BLaER1 (cell line): ENCODE measurements at regions not wholly inside any gene's neighbourhood (a gene's known extent, or its start where the extent isn't known, plus 50 kb on each side); places are given as distances from the start of the nearest gene placed in this dataset.
"Not testable (repeated sequence)": the region's sequence is repeated elsewhere in the genome, so short reads cannot be mapped to it uniquely, and the experiment has no call there.

ENCODE experiments used
- H3K27ac ChIP-seq: shearing (Covaris generic); formaldehyde crosslinking; 2 replicates; pipeline ENCODE4 v1.8.1; 2022
- H3K27me3 ChIP-seq: shearing (Covaris generic); formaldehyde crosslinking; 2 replicates; pipeline ENCODE4 v1.8.1; 2022
- H3K36me3 ChIP-seq: shearing (Covaris generic); formaldehyde crosslinking; 2 replicates; pipeline ENCODE4 v1.8.1; 2022
- H3K4me1 ChIP-seq: shearing (Covaris generic); formaldehyde crosslinking; 2 replicates; pipeline ENCODE4 v1.8.1; 2022
- H3K4me2 ChIP-seq: shearing (Covaris generic); formaldehyde crosslinking; 2 replicates; pipeline ENCODE4 v1.8.1; 2022
- H3K4me3 ChIP-seq: shearing (Covaris generic); formaldehyde crosslinking; 2 replicates; pipeline ENCODE4 v1.8.1; 2022
- H3K9ac ChIP-seq: shearing (Covaris generic); formaldehyde crosslinking; 2 replicates; pipeline ENCODE4 v1.8.1; 2022
- H3K9me3 ChIP-seq: shearing (Covaris generic); formaldehyde crosslinking; 2 replicates; pipeline ENCODE4 v1.8.1; 2022
- H4K20me1 ChIP-seq: shearing (Covaris generic); formaldehyde crosslinking; 2 replicates; pipeline ENCODE4 v1.8.1; 2022
- Cebpa-rat ChIP-seq: shearing (Covaris generic); IDR thresholded peaks from 2 replicates; pipeline ENCODE4 v1.8.1; 2022

- TF ChIP-seq Cebpa-rat, result no peak
- no peaks in the 10 kb centered on the region for H3K27me3 ChIP-seq
- H3K4me3 ChIP-seq, result no peak overlapping the region
- no peaks in the 10 kb centered on the region for H3K36me3 ChIP-seq
- H3K4me2 ChIP-seq, result no peak overlapping the region
- no peak overlapping the region for H3K9ac ChIP-seq
- no peak overlapping the region for H3K27ac ChIP-seq
- no peaks in the 10 kb centered on the region for H4K20me1 ChIP-seq
- H3K9me3 ChIP-seq, result peaks cover 13% of the 10 kb centered on the region
- no peaks in the 10 kb centered on the region for H3K4me1 ChIP-seq
Measured at GRCh38 chr20:52016022-52016421, 175.6 kb downstream of the ZFP64 start.

GRCh38 chr20:52015155-52015554, 176.4 kb downstream of the ZFP64 start:
- no peak overlapping the region for H3K4me2 ChIP-seq
- H3K4me3 ChIP-seq, result no peak overlapping the region
- H3K9me3 ChIP-seq, result peaks cover 21% of the 10 kb centered on the region
- no peak for TF ChIP-seq Cebpa-rat
- no peak overlapping the region for H3K27ac ChIP-seq
- H4K20me1 ChIP-seq, result no peaks in the 10 kb centered on the region
- no peak overlapping the region for H3K9ac ChIP-seq
- H3K27me3 ChIP-seq, result no peaks in the 10 kb centered on the region
- H3K4me1 ChIP-seq, result no peaks in the 10 kb centered on the region
- no peaks in the 10 kb centered on the region for H3K36me3 ChIP-seq

- Histone ChIP-seq H3K27ac (no peak overlapping the region), H3K4me2 (no peak overlapping the region)
Measured at GRCh38 chr20:52012079-52012478, 179.5 kb downstream of the ZFP64 start.

GRCh38 chr20:52011093-52011492, 180.5 kb downstream of the ZFP64 start:
- Histone ChIP-seq H3K36me3 (no peaks in the 10 kb centered on the region), H3K4me3 (no peak overlapping the region), H3K4me1 (no peaks in the 10 kb centered on the region), H3K27me3 (no peaks in the 10 kb centered on the region), H3K9me3 (peaks cover 21% of the 10 kb centered on the region), H3K27ac (no peak overlapping the region), H4K20me1 (no peaks in the 10 kb centered on the region), H3K9ac (no peak overlapping the region), H3K4me2 (no peak overlapping the region)
- TF ChIP-seq Cebpa-rat, result no peak

More at GRCh38 chr20:52012079-52012478, 179.5 kb downstream of the ZFP64 start:
- no peaks in the 10 kb centered on the region for H4K20me1 ChIP-seq
- H3K36me3 ChIP-seq, result no peaks in the 10 kb centered on the region
- no peak overlapping the region for H3K4me3 ChIP-seq
- no peak overlapping the region for H3K9ac ChIP-seq
- no peak for TF ChIP-seq Cebpa-rat
- H3K9me3 ChIP-seq, result peaks cover 21% of the 10 kb centered on the region
- no peaks in the 10 kb centered on the region for H3K4me1 ChIP-seq
- H3K27me3 ChIP-seq, result no peaks in the 10 kb centered on the region

GRCh38 chr20:52010541-52010940, 181.0 kb downstream of the ZFP64 start:
- no peaks in the 10 kb centered on the region for H3K4me1 ChIP-seq
- no peak overlapping the region for H3K27ac ChIP-seq
- no peaks in the 10 kb centered on the region for H3K27me3 ChIP-seq
- no peak overlapping the region for H3K4me3 ChIP-seq
- no peak overlapping the region for H3K4me2 ChIP-seq
- H3K9me3 ChIP-seq, result peaks cover 21% of the 10 kb centered on the region
- TF ChIP-seq Cebpa-rat, result no peak
- H3K9ac ChIP-seq, result no peak overlapping the region
- H4K20me1 ChIP-seq, result no peaks in the 10 kb centered on the region
- no peaks in the 10 kb centered on the region for H3K36me3 ChIP-seq

GRCh38 chr20:52008874-52009273, 182.7 kb downstream of the ZFP64 start:
- Histone ChIP-seq H3K27ac (no peak overlapping the region), H3K4me1 (peaks cover 16% of the 10 kb centered on the region), H3K36me3 (no peaks in the 10 kb centered on the region), H3K4me3 (no peak overlapping the region), H4K20me1 (no peaks in the 10 kb centered on the region), H3K9me3 (peaks cover 21% of the 10 kb centered on the region), H3K9ac (no peak overlapping the region), H3K27me3 (no peaks in the 10 kb centered on the region), H3K4me2 (no peak overlapping the region)
- 0 out of 2 replicates have a peak, but pooled peaks have one; percentile 17 for TF ChIP-seq Cebpa-rat

GRCh38 chr20:52004715-52005114, 186.9 kb downstream of the ZFP64 start:
- Histone ChIP-seq H3K9ac (no peak overlapping the region), H4K20me1 (no peaks in the 10 kb centered on the region), H3K9me3 (no peaks in the 10 kb centered on the region), H3K27ac (no peak overlapping the region), H3K27me3 (no peaks in the 10 kb centered on the region), H3K4me1 (peaks cover 43% of the 10 kb centered on the region), H3K36me3 (no peaks in the 10 kb centered on the region), H3K4me2 (no peak overlapping the region), H3K4me3 (no peak overlapping the region)
- TF ChIP-seq Cebpa-rat, result no peak

- Histone ChIP-seq H3K9ac (no peak overlapping the region), H4K20me1 (no peaks in the 10 kb centered on the region), H3K9me3 (no peaks in the 10 kb centered on the region), H3K27me3 (no peaks in the 10 kb centered on the region), H3K36me3 (no peaks in the 10 kb centered on the region), H3K4me1 (peaks cover 43% of the 10 kb centered on the region), H3K4me3 (no peak overlapping the region), H3K4me2 (peak overlapping the region; percentile 56), H3K27ac (no peak overlapping the region)
- no peak for TF ChIP-seq Cebpa-rat
Measured at GRCh38 chr20:52004018-52004417, 187.6 kb downstream of the ZFP64 start.

GRCh38 chr20:52003415-52003814, 188.2 kb downstream of the ZFP64 start:
- no peak overlapping the region for H3K9ac ChIP-seq
- TF ChIP-seq Cebpa-rat, result no peak
- peak overlapping the region; percentile 71; the same call in 1 of the 2 replicates for H3K27ac ChIP-seq
- H3K4me1 ChIP-seq, result peaks cover 43% of the 10 kb centered on the region
- 0 out of 2 replicates have a peak, but pooled peaks cover under 1% of the 10 kb centered on the region for H3K9me3 ChIP-seq
- H4K20me1 ChIP-seq, result no peaks in the 10 kb centered on the region
- no peak overlapping the region for H3K4me3 ChIP-seq
- no peaks in the 10 kb centered on the region for H3K36me3 ChIP-seq
- H3K27me3 ChIP-seq, result no peaks in the 10 kb centered on the region
- H3K4me2 ChIP-seq, result peak overlapping the region; percentile 56

- peaks cover 13% of the 10 kb centered on the region; the same call in 1 of the 2 replicates for H3K9me3 ChIP-seq
- no peak overlapping the region for H3K9ac ChIP-seq
- H3K4me1 ChIP-seq, result peaks cover 43% of the 10 kb centered on the region
- H3K27ac ChIP-seq, result peak overlapping the region; percentile 71; the same call in 1 of the 2 replicates
- TF ChIP-seq Cebpa-rat, result no peak
- H3K4me3 ChIP-seq, result no peak overlapping the region
- H4K20me1 ChIP-seq, result no peaks in the 10 kb centered on the region
- H3K27me3 ChIP-seq, result no peaks in the 10 kb centered on the region
- no peaks in the 10 kb centered on the region for H3K36me3 ChIP-seq
- peak overlapping the region; percentile 56 for H3K4me2 ChIP-seq
Measured at GRCh38 chr20:52001999-52002666, 189.4 kb downstream of the ZFP64 start.

- H3K27me3 ChIP-seq, H3K4me3 ChIP-seq, H3K9ac ChIP-seq, H4K20me1 ChIP-seq, H3K27ac ChIP-seq, H3K4me2 ChIP-seq, H3K36me3 ChIP-seq: not testable (repeated sequence)
- H3K9me3 ChIP-seq, result peaks cover 14% of the 10 kb centered on the region; the same call in 1 of the 2 replicates
- peaks cover 23% of the 10 kb centered on the region for H3K4me1 ChIP-seq
Measured at GRCh38 chr20:51997281-51997936, 194.2 kb downstream of the ZFP64 start.
